Muscle of back (tissue), 3 donors: ENCODE measurements at regions not wholly inside any gene's neighbourhood (a gene's known extent, or its start where the extent isn't known, plus 50 kb on each side); places are given as distances from the start of the nearest gene placed in this dataset.
"Not testable (repeated sequence)": the region's sequence is repeated elsewhere in the genome, so short reads cannot be mapped to it uniquely, and the experiment has no call there.

ENCODE experiments used
- DNase-seq, 3 donors: peaks; one replicate each; pipeline versions ENCODE4 v3.0.0 to v3.0.0-alpha.2; 2013

- DNase-seq = no peak
Observed at GRCh38 chr12:92061061-92061460, 84.6 kb downstream of the BTG1 start.

GRCh38 chr12:92059960-92060359 lies 85.7 kb downstream of the BTG1 start:
- DNase-seq = peak in 2 of 3 donors; percentile 27 to 71

- DNase-seq = no peak
Observed at GRCh38 chr12:92058664-92059063, 87.0 kb downstream of the BTG1 start.

- DNase-seq = not testable (repeated sequence)
Observed at GRCh38 chr12:92056756-92057155, 88.9 kb downstream of the BTG1 start.

- no peak for DNase-seq
Observed at GRCh38 chr12:92056290-92056689, 89.4 kb downstream of the BTG1 start.

GRCh38 chr12:92055877-92056276 lies 89.8 kb downstream of the BTG1 start:
- no peak for DNase-seq

GRCh38 chr12:92051441-92051840 lies 94.2 kb downstream of the BTG1 start:
- DNase-seq = no peak

GRCh38 chr12:92049403-92049802 lies 96.2 kb downstream of the BTG1 start:
- no peak for DNase-seq

- no peak for DNase-seq
Observed at GRCh38 chr12:92047393-92047826, 98.2 kb downstream of the BTG1 start.

GRCh38 chr12:92046557-92047392 lies 98.9 kb downstream of the BTG1 start:
- no peak for DNase-seq

- no peak for DNase-seq
Observed at GRCh38 chr12:92045852-92046251, 99.8 kb downstream of the BTG1 start.

- no peak for DNase-seq
Observed at GRCh38 chr12:92044435-92044834, 101.2 kb downstream of the BTG1 start.

- DNase-seq = no peak
Observed at GRCh38 chr12:92042791-92043531, 102.7 kb downstream of the BTG1 start.

- no peak for DNase-seq
Observed at GRCh38 chr12:92041742-92042141, 103.9 kb downstream of the BTG1 start.

- peak in 1 of 3 donors; percentile 36 for DNase-seq
Observed at GRCh38 chr12:92039046-92039445, 106.6 kb downstream of the BTG1 start.

GRCh38 chr12:92038476-92038875 lies 107.2 kb downstream of the BTG1 start:
- no peak for DNase-seq

- peak in 2 of 3 donors; percentile 58 to 73 for DNase-seq
Observed at GRCh38 chr12:92036771-92037453, 108.7 kb downstream of the BTG1 start.

- no peak for DNase-seq
Observed at GRCh38 chr12:92036061-92036620, 109.5 kb downstream of the BTG1 start.

- no peak for DNase-seq
Observed at GRCh38 chr12:92035477-92035876, 110.2 kb downstream of the BTG1 start.

- peak; percentile 43 to 70 (median 69) for DNase-seq
Observed at GRCh38 chr12:92034858-92035401, 110.7 kb downstream of the BTG1 start.

- no peak for DNase-seq
Observed at GRCh38 chr12:92034083-92034482, 111.6 kb downstream of the BTG1 start.

GRCh38 chr12:92032965-92033364 lies 112.7 kb downstream of the BTG1 start:
- no peak for DNase-seq
